ENCODE measurements at regions not wholly inside any gene's neighbourhood (a gene's known extent, or its start where the extent isn't known, plus 50 kb on each side); places are given as distances from the start of the nearest gene placed in this dataset.

DNA sequence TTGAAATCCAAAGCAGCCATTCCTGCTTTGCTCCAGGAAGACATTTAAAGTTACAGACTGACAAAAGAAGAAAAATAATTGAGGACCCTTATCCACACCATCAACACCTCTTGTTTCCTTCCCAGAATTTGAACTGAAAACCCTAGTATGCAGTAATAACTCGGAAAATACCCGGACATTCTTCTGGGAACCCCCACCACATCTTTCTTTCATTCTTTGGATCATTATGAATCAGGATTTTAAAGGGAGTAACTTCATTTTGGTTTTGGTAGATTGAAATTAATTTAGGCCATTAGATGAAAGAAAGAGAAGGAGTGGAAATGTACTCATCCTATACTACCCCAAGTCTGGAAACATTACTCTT is 213.8 kb upstream of the MARCKS start:
- CTCF ChIA-PET, result no interaction called here
- H3K4me1 Mint-ChIP-seq, result no peaks in the 10 kb centered on the region
- DNase-seq, result no peak
- no peaks in the 10 kb centered on the region for H3K36me3 Mint-ChIP-seq
- no peaks in the 10 kb centered on the region for H3K9me3 Mint-ChIP-seq (ENCODE audit: low read depth)
- no peak overlapping the region for H3K4me3 Mint-ChIP-seq
- no peak for ATAC-seq
- H3K27me3 Mint-ChIP-seq, result peaks cover 6% of the 10 kb centered on the region
- no peak overlapping the region for H3K27ac Mint-ChIP-seq

DNA sequence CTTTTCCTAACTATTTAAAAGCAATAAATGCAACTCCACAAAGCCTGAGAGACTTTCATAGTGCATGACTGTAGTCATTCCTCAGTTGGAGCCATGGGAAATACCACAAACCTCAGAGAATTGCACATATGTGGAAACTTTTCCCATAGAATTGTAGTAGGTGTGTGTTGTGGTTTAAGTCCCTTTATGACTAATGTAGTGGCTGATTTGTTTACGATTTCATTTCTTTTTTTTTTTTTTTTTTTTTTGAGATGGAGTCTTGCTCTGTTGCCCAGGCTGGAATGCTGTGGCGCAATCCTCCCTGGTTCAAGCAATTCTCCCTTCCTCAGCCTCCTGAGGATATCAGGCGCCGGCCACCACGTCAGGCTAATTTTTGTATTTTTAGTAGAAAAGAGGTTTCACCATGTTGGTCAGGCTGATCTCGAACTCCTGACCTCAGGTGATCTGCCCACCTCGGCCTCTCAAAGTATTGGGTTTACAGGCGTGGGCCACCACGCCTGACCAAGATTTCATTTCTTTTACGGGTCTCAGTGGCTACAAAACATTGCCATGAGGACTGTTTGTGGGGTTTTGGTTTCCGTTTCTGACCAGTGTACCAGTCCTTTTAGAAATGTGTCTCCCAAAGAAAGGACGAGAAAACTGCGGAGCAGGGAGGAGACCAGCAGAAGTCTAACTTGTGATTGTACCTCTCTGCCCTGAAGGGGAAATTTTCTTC is 212.1 kb upstream of the MARCKS start:
- Mint-ChIP-seq H3K27me3 (peaks cover 6% of the 10 kb centered on the region), H3K4me3 (no peak overlapping the region), H3K9me3 (ENCODE audit: low read depth) (no peaks in the 10 kb centered on the region), H3K27ac (no peak overlapping the region), H3K4me1 (no peaks in the 10 kb centered on the region), H3K36me3 (no peaks in the 10 kb centered on the region)
- CTCF ChIA-PET, result no interaction called here
- no peak for ATAC-seq
- no peak for DNase-seq

- Mint-ChIP-seq H3K9me3 (ENCODE audit: low read depth) (no peaks in the 10 kb centered on the region), H3K27me3 (peaks cover 6% of the 10 kb centered on the region), H3K4me3 (no peak overlapping the region), H3K27ac (no peak overlapping the region), H3K36me3 (no peaks in the 10 kb centered on the region), H3K4me1 (no peaks in the 10 kb centered on the region)
- DNase-seq (no peak), ATAC-seq (no peak)
- CTCF ChIA-PET, result no interaction called here
Observed at GRCh38 chr6:113645576-113645970, 211.6 kb upstream of the MARCKS start.

- H3K27me3 Mint-ChIP-seq, result peaks cover 6% of the 10 kb centered on the region
- CTCF ChIA-PET, result no interaction called here
- H3K36me3 Mint-ChIP-seq, result no peaks in the 10 kb centered on the region
- H3K4me3 Mint-ChIP-seq, result no peak overlapping the region
- H3K9me3 Mint-ChIP-seq (ENCODE audit: low read depth), result no peaks in the 10 kb centered on the region
- ATAC-seq (no peak), DNase-seq (no peak)
- no peak overlapping the region for H3K27ac Mint-ChIP-seq
- no peaks in the 10 kb centered on the region for H3K4me1 Mint-ChIP-seq
Observed at GRCh38 chr6:113645986-113646385, 211.2 kb upstream of the MARCKS start.

- Mint-ChIP-seq H3K4me1 (no peaks in the 10 kb centered on the region), H3K27ac (no peak overlapping the region), H3K4me3 (no peak overlapping the region), H3K9me3 (ENCODE audit: low read depth) (no peaks in the 10 kb centered on the region), H3K27me3 (peaks cover 6% of the 10 kb centered on the region), H3K36me3 (no peaks in the 10 kb centered on the region)
- no peak for ATAC-seq
- CTCF ChIA-PET, result no interaction called here
- DNase-seq, result no peak
Observed at GRCh38 chr6:113646701-113647100, 210.4 kb upstream of the MARCKS start.

- H3K27me3 Mint-ChIP-seq, result peaks cover 6% of the 10 kb centered on the region
- ATAC-seq (no peak), DNase-seq (no peak)
- no peaks in the 10 kb centered on the region for H3K36me3 Mint-ChIP-seq
- H3K4me3 Mint-ChIP-seq, result no peak overlapping the region
- no peaks in the 10 kb centered on the region for H3K4me1 Mint-ChIP-seq
- CTCF ChIA-PET, result no interaction called here
- no peaks in the 10 kb centered on the region for H3K9me3 Mint-ChIP-seq (ENCODE audit: low read depth)
- no peak overlapping the region for H3K27ac Mint-ChIP-seq
Observed at GRCh38 chr6:113647143-113647889, 209.8 kb upstream of the MARCKS start.

- Mint-ChIP-seq H3K4me3 (no peak overlapping the region), H3K4me1 (no peaks in the 10 kb centered on the region), H3K9me3 (ENCODE audit: low read depth) (no peaks in the 10 kb centered on the region), H3K27ac (no peak overlapping the region), H3K27me3 (no peaks in the 10 kb centered on the region), H3K36me3 (no peaks in the 10 kb centered on the region)
- no peak for DNase-seq
- CTCF ChIA-PET, result no interaction called here
- no peak for ATAC-seq
Observed at GRCh38 chr6:113648698-113649097, 208.4 kb upstream of the MARCKS start.

DNA sequence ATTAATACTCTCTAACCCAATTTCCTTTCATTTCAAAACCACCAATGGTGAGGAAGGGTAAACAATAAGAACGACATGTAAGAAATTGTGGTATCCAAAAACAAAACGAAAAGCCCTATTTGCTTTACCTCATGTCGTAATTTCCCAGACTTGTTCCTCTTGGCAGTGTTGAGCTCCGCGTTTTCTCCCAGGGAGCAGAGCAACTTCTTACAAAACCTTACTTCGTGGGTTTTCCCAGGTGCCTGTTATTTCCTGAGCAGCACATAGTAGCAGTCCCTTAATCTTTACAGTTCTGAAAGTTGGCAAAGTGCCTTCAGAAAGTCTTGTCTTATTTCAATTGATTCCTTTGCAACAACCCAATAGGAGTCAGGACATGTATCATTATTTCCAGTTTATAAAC is 207.9 kb upstream of the MARCKS start:
- DNase-seq, result no peak
- CTCF ChIA-PET, result no interaction called here
- no peaks in the 10 kb centered on the region for H3K9me3 Mint-ChIP-seq (ENCODE audit: low read depth)
- H3K4me3 Mint-ChIP-seq, result no peak overlapping the region
- H3K27me3 Mint-ChIP-seq, result no peaks in the 10 kb centered on the region
- H3K4me1 Mint-ChIP-seq, result no peaks in the 10 kb centered on the region
- ATAC-seq, result no peak
- no peaks in the 10 kb centered on the region for H3K36me3 Mint-ChIP-seq
- no peak overlapping the region for H3K27ac Mint-ChIP-seq

- ATAC-seq, result no peak
- CTCF ChIA-PET, result no interaction called here
- no peaks in the 10 kb centered on the region for H3K9me3 Mint-ChIP-seq (ENCODE audit: low read depth)
- DNase-seq, result no peak
- H3K36me3 Mint-ChIP-seq, result no peaks in the 10 kb centered on the region
- no peak overlapping the region for H3K4me3 Mint-ChIP-seq
- H3K27ac Mint-ChIP-seq, result no peak overlapping the region
- H3K27me3 Mint-ChIP-seq, result no peaks in the 10 kb centered on the region
- H3K4me1 Mint-ChIP-seq, result no peaks in the 10 kb centered on the region
Observed at GRCh38 chr6:113649880-113650609, 207.1 kb upstream of the MARCKS start.

DNA sequence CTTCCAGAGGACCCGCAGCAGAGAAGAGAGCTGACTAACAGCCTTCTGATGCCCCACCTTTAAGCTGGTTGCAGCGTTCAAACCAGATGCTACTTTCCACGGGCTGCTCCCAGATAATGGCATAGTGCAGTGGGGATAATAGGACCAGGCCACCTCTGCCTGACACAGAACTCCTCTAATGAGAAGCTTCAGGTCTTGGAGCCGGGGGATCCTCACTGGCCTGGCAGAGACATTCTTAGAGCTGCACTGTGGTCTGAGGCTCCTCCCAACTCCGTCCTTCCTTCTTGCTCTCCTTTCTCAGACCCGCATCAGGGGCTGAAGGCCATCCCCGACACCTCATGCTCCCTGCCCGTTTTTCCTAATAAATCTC is 206.6 kb upstream of the MARCKS start:
- DNase-seq (no peak), ATAC-seq (no peak)
- Mint-ChIP-seq H3K27ac (no peak overlapping the region), H3K9me3 (ENCODE audit: low read depth) (no peaks in the 10 kb centered on the region), H3K4me1 (no peaks in the 10 kb centered on the region), H3K36me3 (no peaks in the 10 kb centered on the region), H3K4me3 (no peak overlapping the region), H3K27me3 (no peaks in the 10 kb centered on the region)
- CTCF ChIA-PET, result no interaction called here

- no peaks in the 10 kb centered on the region for H3K27me3 Mint-ChIP-seq
- no peaks in the 10 kb centered on the region for H3K4me1 Mint-ChIP-seq
- ATAC-seq (no peak), DNase-seq (no peak)
- CTCF ChIA-PET, result no interaction called here
- H3K36me3 Mint-ChIP-seq, result no peaks in the 10 kb centered on the region
- no peaks in the 10 kb centered on the region for H3K9me3 Mint-ChIP-seq (ENCODE audit: low read depth)
- H3K27ac Mint-ChIP-seq, result no peak overlapping the region
- H3K4me3 Mint-ChIP-seq, result no peak overlapping the region
Observed at GRCh38 chr6:113651120-113651519, 206.0 kb upstream of the MARCKS start.

DNA sequence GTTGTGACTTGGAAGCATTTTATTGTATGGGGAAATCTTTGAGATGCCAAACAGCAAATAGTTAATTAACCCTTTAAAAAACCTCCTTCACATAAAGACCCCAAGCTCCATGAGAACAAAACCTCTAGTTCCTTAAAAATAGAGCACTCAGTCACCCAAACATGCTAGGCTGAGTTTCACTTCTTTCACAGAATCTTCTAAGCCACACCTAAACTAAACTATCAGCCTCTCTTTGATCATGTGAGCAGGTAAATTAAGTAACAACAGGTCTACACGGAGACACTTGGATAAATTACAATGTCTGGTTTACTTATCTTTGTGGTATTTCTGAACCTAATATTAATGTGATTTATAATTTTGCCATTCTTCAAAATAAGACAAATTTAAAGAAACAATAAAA is 205.2 kb upstream of the MARCKS start:
- no peak overlapping the region for H3K4me3 Mint-ChIP-seq
- no peaks in the 10 kb centered on the region for H3K9me3 Mint-ChIP-seq (ENCODE audit: low read depth)
- DNase-seq (no peak), ATAC-seq (no peak)
- no peaks in the 10 kb centered on the region for H3K4me1 Mint-ChIP-seq
- H3K27me3 Mint-ChIP-seq, result no peaks in the 10 kb centered on the region
- CTCF ChIA-PET, result no interaction called here
- H3K36me3 Mint-ChIP-seq, result no peaks in the 10 kb centered on the region
- no peak overlapping the region for H3K27ac Mint-ChIP-seq

DNA sequence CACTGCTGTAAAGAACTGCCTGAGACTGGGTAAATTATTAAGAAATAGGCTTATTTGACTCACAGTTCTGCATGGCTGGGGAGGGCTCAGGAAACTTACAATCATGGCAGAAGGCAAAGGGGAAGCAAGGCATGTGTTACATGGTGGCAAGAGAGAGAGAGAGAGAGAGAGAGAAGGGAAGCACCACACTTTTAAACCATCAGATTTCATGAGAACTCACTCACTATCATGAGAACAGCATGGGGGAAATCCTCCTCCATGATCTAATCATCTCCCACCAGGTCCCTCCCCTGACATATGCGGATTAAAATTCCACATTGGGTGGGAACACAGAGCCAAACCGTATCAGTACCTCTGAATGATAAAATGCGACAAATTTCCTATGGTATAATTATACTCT is 203.9 kb upstream of the MARCKS start:
- no peak for ATAC-seq
- H3K4me1 Mint-ChIP-seq, result no peaks in the 10 kb centered on the region
- H3K9me3 Mint-ChIP-seq (ENCODE audit: low read depth), result no peaks in the 10 kb centered on the region
- no peak overlapping the region for H3K4me3 Mint-ChIP-seq
- H3K27ac Mint-ChIP-seq, result no peak overlapping the region
- CTCF ChIA-PET, result no interaction called here
- H3K27me3 Mint-ChIP-seq, result no peaks in the 10 kb centered on the region
- H3K36me3 Mint-ChIP-seq, result no peaks in the 10 kb centered on the region
- DNase-seq, result no peak

- no peak overlapping the region for H3K27ac Mint-ChIP-seq
- H3K36me3 Mint-ChIP-seq, result no peaks in the 10 kb centered on the region
- no peaks in the 10 kb centered on the region for H3K4me1 Mint-ChIP-seq
- no peaks in the 10 kb centered on the region for H3K9me3 Mint-ChIP-seq (ENCODE audit: low read depth)
- ATAC-seq (no peak), DNase-seq (no peak)
- CTCF ChIA-PET, result no interaction called here
- H3K27me3 Mint-ChIP-seq, result no peaks in the 10 kb centered on the region
- H3K4me3 Mint-ChIP-seq, result no peak overlapping the region
Observed at GRCh38 chr6:113654396-113654795, 202.7 kb upstream of the MARCKS start.
